ENCODE measurements at regions not wholly inside any gene's neighbourhood (a gene's known extent, or its start where the extent isn't known, plus 50 kb on each side); places are given as distances from the start of the nearest gene placed in this dataset.

GRCh38 chr6:4397307-4397706 is 261.9 kb upstream of the ECI2 start:
- TF ChIP-seq CTCF (conservative IDR thresholded peaks at IDR 0.05; ENCODE audit: low read depth in 2 of 2) (no peak), POLR2AphosphoS5 (IDR thresholded peaks at IDR 0.05; ENCODE audit: low read depth) (no peak), EZH2phosphoT487 (IDR thresholded peaks at IDR 0.05; ENCODE audit: unreplicated experiment) (no peak), REST (IDR thresholded peaks at IDR 0.05; ENCODE audit: unreplicated experiment) (no peak), EZH2 (IDR thresholded peaks at IDR 0.05; ENCODE audit: low read depth, unreplicated experiment) (no peak), ETS1 (IDR thresholded peaks at IDR 0.05) (no peak), JUNB (IDR thresholded peaks at IDR 0.05; ENCODE audit: unreplicated experiment) (no peak), ZNF114 (CRISPR knock-in tag; IDR thresholded peaks at IDR 0.05) (no peak), CREB1 (CRISPR knock-in tag; IDR thresholded peaks at IDR 0.05; ENCODE audit: low read depth) (no peak), NANOG (IDR thresholded peaks at IDR 0.05; ENCODE audit: borderline replicate concordance) (no peak), ZNF331 (CRISPR knock-in tag; IDR thresholded peaks at IDR 0.05; ENCODE audit: low read depth) (no peak), STAT1 (IDR thresholded peaks at IDR 0.05; ENCODE audit: unreplicated experiment) (no peak), ZNF462 (CRISPR knock-in tag; IDR thresholded peaks at IDR 0.05) (no peak)

All from GM23338 (cell line).